ENCODE measurements at regions not wholly inside any gene's neighbourhood (a gene's known extent, or its start where the extent isn't known, plus 50 kb on each side); places are given as distances from the start of the nearest gene placed in this dataset.

- no peaks in the 10 kb centered on the region for H3K9me3 ChIP-seq (ENCODE audit: low read depth, low read length)
- H3K4me3 ChIP-seq (ENCODE audit: insufficient read depth, low read length): no peak overlapping the region
- H3K36me3 ChIP-seq (ENCODE audit: insufficient read depth, low read length): no peaks in the 10 kb centered on the region
- no peaks in the 10 kb centered on the region for H3K79me2 ChIP-seq (ENCODE audit: insufficient read depth, low read length)
- H3K4me2 ChIP-seq (ENCODE audit: insufficient read depth, low read length): no peak overlapping the region
- peak overlapping the region; percentile 15 for H3K27ac ChIP-seq (ENCODE audit: low read depth, low read length)
- H3K4me1 ChIP-seq (ENCODE audit: insufficient read depth, low read length): peaks cover 55% of the 10 kb centered on the region
- no peak for TF ChIP-seq CTCF (IDR thresholded peaks at IDR 0.05; ENCODE audit: extremely low read depth, low read depth, low read length)
- no peaks in the 10 kb centered on the region for H3K27me3 ChIP-seq (ENCODE audit: insufficient read depth, low read length)
- no peaks in the 10 kb centered on the region for H4K20me1 ChIP-seq (ENCODE audit: insufficient read depth, low read length)
- no peak overlapping the region for H2AFZ ChIP-seq (ENCODE audit: low read length)
- no peak for DNase-seq (ENCODE audit: insufficient read length, low spot score, missing footprints)
Measured at GRCh38 chr11:121892131-121892681, 223.8 kb downstream of the BLID start.

- peak overlapping the region; percentile 67 for H3K27ac ChIP-seq (ENCODE audit: low read depth, low read length)
- peak overlapping the region; percentile 57 for H3K4me2 ChIP-seq (ENCODE audit: insufficient read depth, low read length)
Measured at GRCh38 chr11:121890946-121891515, 225.0 kb downstream of the BLID start.

GRCh38 chr11:121890377-121890776 lies 225.6 kb downstream of the BLID start:
- H4K20me1 ChIP-seq (ENCODE audit: insufficient read depth, low read length): no peaks in the 10 kb centered on the region
- H3K4me2 ChIP-seq (ENCODE audit: insufficient read depth, low read length): peak overlapping the region; percentile 57
- H3K4me1 ChIP-seq (ENCODE audit: insufficient read depth, low read length): peaks cover 49% of the 10 kb centered on the region
- peak overlapping the region; percentile 36 for H2AFZ ChIP-seq (ENCODE audit: low read length)
- H3K9me3 ChIP-seq (ENCODE audit: low read depth, low read length): no peaks in the 10 kb centered on the region
- DNase-seq (ENCODE audit: insufficient read length, low spot score, missing footprints): peak; percentile 52
- no peak overlapping the region for H3K4me3 ChIP-seq (ENCODE audit: insufficient read depth, low read length)
- no peaks in the 10 kb centered on the region for H3K27me3 ChIP-seq (ENCODE audit: insufficient read depth, low read length)
- no peak for TF ChIP-seq CTCF (IDR thresholded peaks at IDR 0.05; ENCODE audit: extremely low read depth, low read depth, low read length)
- peak overlapping the region; percentile 67 for H3K27ac ChIP-seq (ENCODE audit: low read depth, low read length)
- no peaks in the 10 kb centered on the region for H3K79me2 ChIP-seq (ENCODE audit: insufficient read depth, low read length)
- no peaks in the 10 kb centered on the region for H3K36me3 ChIP-seq (ENCODE audit: insufficient read depth, low read length)

More at GRCh38 chr11:121890946-121891515, 225.0 kb downstream of the BLID start:
- Histone ChIP-seq H3K4me1 (ENCODE audit: insufficient read depth, low read length) (peaks cover 53% of the 10 kb centered on the region), H3K36me3 (ENCODE audit: insufficient read depth, low read length) (no peaks in the 10 kb centered on the region), H3K9me3 (ENCODE audit: low read depth, low read length) (no peaks in the 10 kb centered on the region), H4K20me1 (ENCODE audit: insufficient read depth, low read length) (no peaks in the 10 kb centered on the region), H3K79me2 (ENCODE audit: insufficient read depth, low read length) (no peaks in the 10 kb centered on the region), H3K4me3 (ENCODE audit: insufficient read depth, low read length) (no peak overlapping the region), H2AFZ (ENCODE audit: low read length) (no peak overlapping the region), H3K27me3 (ENCODE audit: insufficient read depth, low read length) (no peaks in the 10 kb centered on the region)
- TF ChIP-seq CTCF (IDR thresholded peaks at IDR 0.05; ENCODE audit: extremely low read depth, low read depth, low read length): no peak
- peak; percentile 56 for DNase-seq (ENCODE audit: insufficient read length, low spot score, missing footprints)

- peak; percentile 83 for DNase-seq (ENCODE audit: insufficient read length, low spot score, missing footprints)
- Histone ChIP-seq H3K79me2 (ENCODE audit: insufficient read depth, low read length) (no peaks in the 10 kb centered on the region), H4K20me1 (ENCODE audit: insufficient read depth, low read length) (no peaks in the 10 kb centered on the region), H3K27me3 (ENCODE audit: insufficient read depth, low read length) (no peaks in the 10 kb centered on the region), H3K4me3 (ENCODE audit: insufficient read depth, low read length) (no peak overlapping the region), H3K36me3 (ENCODE audit: insufficient read depth, low read length) (no peaks in the 10 kb centered on the region), H3K4me2 (ENCODE audit: insufficient read depth, low read length) (peak overlapping the region; percentile 57), H3K27ac (ENCODE audit: low read depth, low read length) (peak overlapping the region; percentile 67), H3K9me3 (ENCODE audit: low read depth, low read length) (no peaks in the 10 kb centered on the region), H2AFZ (ENCODE audit: low read length) (no peak overlapping the region), H3K4me1 (ENCODE audit: insufficient read depth, low read length) (peaks cover 47% of the 10 kb centered on the region)
- TF ChIP-seq CTCF (IDR thresholded peaks at IDR 0.05; ENCODE audit: extremely low read depth, low read depth, low read length): no peak
Measured at GRCh38 chr11:121889931-121890330, 226.1 kb downstream of the BLID start.
